DOHH2 (cell line): ENCODE measurements at regions not wholly inside any gene's neighbourhood (a gene's known extent, or its start where the extent isn't known, plus 50 kb on each side); places are given as distances from the start of the nearest gene placed in this dataset.

Experiments
- CTCF ChIP-seq: fragments of 200-600 bp; sonication (generic); IDR thresholded peaks from one replicate; pipeline ENCODE4 v1.5.1; 2014; ENCODE audit warnings: antibody characterized with exemption, mild to moderate bottlenecking, low read depth, low read length; ENCODE audit not compliant: poor library complexity, severe bottlenecking
- EZH2phosphoT487 ChIP-seq: fragments of 200-600 bp; sonication (generic); IDR thresholded peaks from 2 replicates; pipeline ENCODE4 v1.6.1; 2017; ENCODE audit warnings: borderline replicate concordance, mild to moderate bottlenecking, antibody characterized with exemption, low read length, moderate library complexity, mixed read lengths

- TF ChIP-seq CTCF (no peak), EZH2phosphoT487 (no peak)
These were observed 358.1 kb downstream of the KCNJ2 start for GRCh38 chr17:70527364-70527888.
